ENCODE measurements at regions not wholly inside any gene's neighbourhood (a gene's known extent, or its start where the extent isn't known, plus 50 kb on each side); places are given as distances from the start of the nearest gene placed in this dataset.

DNA sequence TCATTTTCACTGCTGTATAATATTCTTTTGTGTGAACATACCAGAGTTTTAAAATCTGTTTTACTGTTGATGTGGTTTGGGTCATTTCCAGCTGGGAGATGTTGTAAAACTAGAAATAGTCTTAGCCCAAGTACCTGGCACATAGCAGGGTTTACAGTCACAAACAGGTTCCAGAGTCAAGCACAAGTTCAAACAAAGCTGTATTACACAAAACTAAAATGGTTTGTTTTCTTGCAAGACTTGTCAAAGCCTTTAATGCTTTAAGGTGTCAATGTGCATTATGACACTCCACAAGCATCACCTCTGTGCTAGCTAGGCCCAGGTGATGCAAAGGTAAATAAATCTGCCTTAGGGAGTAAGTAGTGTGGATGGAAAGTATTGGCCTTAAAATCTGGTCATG lies 379.1 kb downstream of the MN1 start:
- Histone ChIP-seq H3K4me3 (replicated peaks; ENCODE audit: low read depth, low read length) (no peak overlapping the region), H3K36me3 (ENCODE audit: control insufficient read depth, insufficient read depth, low read length) (no peaks in the 10 kb centered on the region), H3K27me3 (replicated peaks; ENCODE audit: control insufficient read depth, insufficient read depth, low read length) (no peaks in the 10 kb centered on the region; the same call in 1 of the 2 replicates)
- TF ChIP-seq, protein P1, sequence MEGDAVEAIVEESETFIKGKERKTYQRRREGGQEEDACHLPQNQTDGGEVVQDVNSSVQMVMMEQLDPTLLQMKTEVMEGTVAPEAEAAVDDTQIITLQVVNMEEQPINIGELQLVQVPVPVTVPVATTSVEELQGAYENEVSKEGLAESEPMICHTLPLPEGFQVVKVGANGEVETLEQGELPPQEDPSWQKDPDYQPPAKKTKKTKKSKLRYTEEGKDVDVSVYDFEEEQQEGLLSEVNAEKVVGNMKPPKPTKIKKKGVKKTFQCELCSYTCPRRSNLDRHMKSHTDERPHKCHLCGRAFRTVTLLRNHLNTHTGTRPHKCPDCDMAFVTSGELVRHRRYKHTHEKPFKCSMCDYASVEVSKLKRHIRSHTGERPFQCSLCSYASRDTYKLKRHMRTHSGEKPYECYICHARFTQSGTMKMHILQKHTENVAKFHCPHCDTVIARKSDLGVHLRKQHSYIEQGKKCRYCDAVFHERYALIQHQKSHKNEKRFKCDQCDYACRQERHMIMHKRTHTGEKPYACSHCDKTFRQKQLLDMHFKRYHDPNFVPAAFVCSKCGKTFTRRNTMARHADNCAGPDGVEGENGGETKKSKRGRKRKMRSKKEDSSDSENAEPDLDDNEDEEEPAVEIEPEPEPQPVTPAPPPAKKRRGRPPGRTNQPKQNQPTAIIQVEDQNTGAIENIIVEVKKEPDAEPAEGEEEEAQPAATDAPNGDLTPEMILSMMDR (IDR thresholded peaks at IDR 0.05; ENCODE audit: insufficient read depth, low read length, poor library complexity, severe bottlenecking): no peak
- no peak for DNase-seq (ENCODE audit: extremely low read depth, insufficient read length)

GRCh38 chr22:27424319-27424718 lies 377.2 kb downstream of the MN1 start:
- Histone ChIP-seq H3K27me3 (replicated peaks; ENCODE audit: control insufficient read depth, insufficient read depth, low read length) (no peaks in the 10 kb centered on the region), H3K4me3 (replicated peaks; ENCODE audit: low read depth, low read length) (no peak overlapping the region), H3K36me3 (ENCODE audit: control insufficient read depth, insufficient read depth, low read length) (no peaks in the 10 kb centered on the region)
- TF ChIP-seq, protein P1 (IDR thresholded peaks at IDR 0.05; ENCODE audit: insufficient read depth, low read length, poor library complexity, severe bottlenecking): no peak
- DNase-seq (ENCODE audit: extremely low read depth, insufficient read length): no peak

GRCh38 chr22:27429476-27429875 lies 372.1 kb downstream of the MN1 start:
- TF ChIP-seq, protein P1 (IDR thresholded peaks at IDR 0.05; ENCODE audit: insufficient read depth, low read length, poor library complexity, severe bottlenecking): no peak
- no peak overlapping the region for H3K4me3 ChIP-seq (replicated peaks; ENCODE audit: low read depth, low read length)
- H3K27me3 ChIP-seq (replicated peaks; ENCODE audit: control insufficient read depth, insufficient read depth, low read length): no peaks in the 10 kb centered on the region
- no peak for DNase-seq (ENCODE audit: extremely low read depth, insufficient read length)
- no peaks in the 10 kb centered on the region for H3K36me3 ChIP-seq (ENCODE audit: control insufficient read depth, insufficient read depth, low read length)

GRCh38 chr22:27431081-27431480 lies 370.5 kb downstream of the MN1 start:
- H3K27me3 ChIP-seq (replicated peaks; ENCODE audit: control insufficient read depth, insufficient read depth, low read length): no peaks in the 10 kb centered on the region
- H3K4me3 ChIP-seq (replicated peaks; ENCODE audit: low read depth, low read length): no peak overlapping the region
- TF ChIP-seq, protein P1 (IDR thresholded peaks at IDR 0.05; ENCODE audit: insufficient read depth, low read length, poor library complexity, severe bottlenecking): no peak
- DNase-seq (ENCODE audit: extremely low read depth, insufficient read length): no peak
- no peaks in the 10 kb centered on the region for H3K36me3 ChIP-seq (ENCODE audit: control insufficient read depth, insufficient read depth, low read length)

GRCh38 chr22:27431896-27432295 lies 369.7 kb downstream of the MN1 start:
- Histone ChIP-seq H3K27me3 (replicated peaks; ENCODE audit: control insufficient read depth, insufficient read depth, low read length) (no peaks in the 10 kb centered on the region), H3K4me3 (replicated peaks; ENCODE audit: low read depth, low read length) (no peak overlapping the region), H3K36me3 (ENCODE audit: control insufficient read depth, insufficient read depth, low read length) (no peaks in the 10 kb centered on the region)
- no peak for DNase-seq (ENCODE audit: extremely low read depth, insufficient read length)
- TF ChIP-seq, protein P1 (IDR thresholded peaks at IDR 0.05; ENCODE audit: insufficient read depth, low read length, poor library complexity, severe bottlenecking): no peak

DNA sequence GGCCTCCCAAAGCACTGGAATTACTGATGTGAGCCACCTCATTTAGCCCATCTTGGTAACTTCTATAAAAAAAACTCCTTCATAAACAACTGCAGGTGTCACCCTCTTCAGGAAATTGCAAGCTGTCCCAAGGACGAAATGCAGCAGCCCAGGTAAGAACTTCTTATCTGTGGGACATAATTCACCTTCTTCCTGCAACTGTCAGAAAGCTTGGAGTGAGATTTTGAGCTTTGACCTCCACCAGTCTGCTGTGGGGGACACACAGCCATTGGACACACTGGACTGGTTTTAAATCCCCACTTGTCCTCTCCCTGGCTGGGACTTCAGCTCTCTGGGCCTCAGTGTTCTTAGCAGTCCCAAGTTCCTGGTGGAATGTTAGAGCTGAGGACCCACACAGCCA lies 368.5 kb downstream of the MN1 start:
- Histone ChIP-seq H3K27me3 (replicated peaks; ENCODE audit: control insufficient read depth, insufficient read depth, low read length) (no peaks in the 10 kb centered on the region), H3K4me3 (replicated peaks; ENCODE audit: low read depth, low read length) (no peak overlapping the region), H3K36me3 (ENCODE audit: control insufficient read depth, insufficient read depth, low read length) (no peaks in the 10 kb centered on the region)
- no peak for DNase-seq (ENCODE audit: extremely low read depth, insufficient read length)
- TF ChIP-seq, protein P1 (IDR thresholded peaks at IDR 0.05; ENCODE audit: insufficient read depth, low read length, poor library complexity, severe bottlenecking): no peak

All from GM06990 (cell line).